GM19455 (cell line): ENCODE measurements at regions not wholly inside any gene's neighbourhood (a gene's known extent, or its start where the extent isn't known, plus 50 kb on each side); places are given as distances from the start of the nearest gene placed in this dataset.
"Not testable (repeated sequence)": the region's sequence is repeated elsewhere in the genome, so short reads cannot be mapped to it uniquely, and the experiment has no call there.

ENCODE experiments used
- ATAC-seq: cut with Tn5 transposase; IDR thresholded peaks from one replicate; pipeline ENCODE4 v1.9.1; 2021; ENCODE audit not compliant: unreplicated experiment

DNA sequence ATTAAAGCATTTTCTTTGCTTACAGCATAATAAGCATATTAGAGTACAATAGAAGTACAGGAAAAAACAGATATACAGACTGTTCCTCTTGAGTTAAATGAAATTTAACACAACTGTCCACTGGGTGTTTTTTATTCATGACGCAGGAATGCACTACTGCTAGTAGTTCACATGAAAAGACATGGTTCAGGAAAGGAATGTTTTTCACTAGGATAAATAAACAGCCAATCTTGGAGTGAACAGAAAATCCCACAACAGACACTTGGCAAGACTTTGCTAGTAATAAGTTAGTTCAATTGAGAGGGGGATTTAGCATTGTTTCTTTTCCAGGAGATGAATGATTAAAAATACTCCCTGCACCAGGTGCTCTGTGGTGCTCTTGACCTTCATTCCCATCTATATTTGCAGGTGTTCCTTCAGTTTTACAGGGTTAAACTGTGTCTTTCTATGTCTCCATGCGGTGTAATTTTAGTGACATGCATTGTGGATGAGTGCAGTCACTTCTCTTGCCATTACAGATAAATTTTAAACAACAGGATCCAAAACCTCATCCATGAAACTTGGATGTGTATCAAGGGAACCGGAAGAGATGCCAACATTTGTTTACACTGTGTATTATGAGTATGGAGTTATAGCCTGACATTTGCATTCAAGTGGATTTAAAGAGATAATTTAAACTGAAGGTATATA is 796.6 kb downstream of the DSC3 start:
- no peak for ATAC-seq

DNA sequence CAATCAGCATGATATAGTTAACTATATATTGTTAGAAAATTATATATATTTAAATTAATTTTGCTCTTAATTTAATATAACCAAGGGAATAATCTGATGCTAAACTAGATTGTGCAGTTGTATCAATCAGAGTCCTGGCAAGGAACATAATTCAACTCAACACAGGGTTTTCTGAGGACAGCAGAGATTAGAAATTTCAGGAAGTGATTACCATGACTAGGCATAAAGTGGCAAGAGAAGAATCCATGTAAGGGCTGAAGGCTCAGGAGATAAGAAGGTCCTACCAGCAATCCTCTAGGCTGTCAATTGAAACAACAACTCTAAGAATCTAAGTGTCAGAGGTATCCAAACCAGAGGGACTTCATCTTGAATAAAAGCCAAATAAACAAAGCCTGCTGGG is 807.8 kb downstream of the DSC3 start:
- no peak for ATAC-seq

DNA sequence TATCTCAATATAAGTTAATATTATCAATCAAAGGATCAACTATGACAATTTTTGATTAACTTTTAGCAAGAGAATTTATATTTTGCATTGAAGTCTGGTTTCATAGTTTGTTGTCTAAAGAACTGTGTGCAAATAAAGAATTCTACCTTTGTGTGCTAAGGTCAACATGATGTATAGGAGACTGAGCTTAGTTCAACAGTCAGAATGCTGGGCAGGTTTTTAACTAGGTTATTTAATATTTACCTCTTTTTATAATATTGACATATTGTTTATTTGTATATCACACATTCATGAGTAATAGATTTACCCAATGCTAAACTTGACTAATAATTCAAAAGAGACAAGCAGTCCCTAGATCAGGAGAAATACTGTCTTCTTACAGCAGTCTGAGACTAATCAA is 831.4 kb downstream of the DSC3 start:
- no peak for ATAC-seq

DNA sequence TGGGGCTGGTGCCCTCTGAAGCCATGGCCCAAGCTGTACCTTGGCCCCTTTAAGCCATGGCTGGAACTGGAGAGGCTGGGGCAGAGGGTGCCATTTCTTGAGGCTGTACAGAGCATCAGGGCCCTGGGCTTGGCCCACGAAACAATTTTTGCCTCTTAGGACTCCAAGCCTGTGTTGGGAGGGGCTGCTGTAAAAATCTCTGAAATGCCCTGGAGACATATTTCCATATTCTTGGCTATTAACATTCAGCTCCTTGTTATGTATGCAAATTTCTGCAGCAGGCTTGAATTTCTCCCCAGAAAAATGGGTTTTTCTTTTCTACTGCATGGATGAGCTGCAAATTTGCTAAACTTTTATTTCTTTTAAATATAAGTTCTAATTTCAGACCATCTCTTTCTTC is 834.0 kb downstream of the DSC3 start:
- ATAC-seq, result no peak

DNA sequence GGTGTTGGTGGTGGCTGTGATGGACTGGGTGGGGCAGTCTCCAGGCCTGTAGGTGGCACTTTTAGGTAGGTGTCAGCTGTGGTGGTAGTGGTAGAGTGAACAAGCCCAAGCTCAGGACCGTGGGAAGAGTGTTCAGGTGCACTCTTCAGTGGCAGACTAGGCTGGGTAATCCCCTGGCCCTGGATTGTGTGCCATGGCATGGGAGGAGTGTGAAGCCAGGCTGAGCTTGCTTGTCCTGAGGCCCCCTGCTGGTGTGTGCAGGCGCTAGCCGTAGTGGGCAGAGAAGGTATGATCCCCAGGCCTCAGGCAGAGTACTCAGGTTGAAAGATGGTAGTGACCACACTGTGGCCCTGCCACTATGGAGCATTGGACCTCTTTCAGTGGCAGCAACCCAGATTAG is 850.3 kb downstream of the DSC3 start:
- no peak for ATAC-seq

DNA sequence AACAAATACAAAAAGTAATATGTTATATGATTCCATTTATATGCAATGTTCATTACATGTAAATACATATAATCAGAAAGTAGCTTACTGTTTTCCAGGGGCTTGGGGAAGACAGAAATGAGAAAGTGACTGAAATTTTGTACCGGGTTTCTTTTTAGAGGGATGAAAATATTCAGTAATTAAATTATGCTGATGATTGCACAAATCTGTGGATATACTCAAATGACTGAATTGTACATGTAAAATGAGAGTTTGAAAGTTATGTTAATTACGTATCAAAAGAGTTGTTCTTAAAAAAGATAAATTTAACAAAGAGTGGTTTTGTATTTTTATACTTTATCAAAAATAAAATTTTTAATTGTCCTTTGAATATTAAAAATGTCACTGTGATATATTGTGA is 856.3 kb downstream of the DSC3 start:
- no peak for ATAC-seq

DNA sequence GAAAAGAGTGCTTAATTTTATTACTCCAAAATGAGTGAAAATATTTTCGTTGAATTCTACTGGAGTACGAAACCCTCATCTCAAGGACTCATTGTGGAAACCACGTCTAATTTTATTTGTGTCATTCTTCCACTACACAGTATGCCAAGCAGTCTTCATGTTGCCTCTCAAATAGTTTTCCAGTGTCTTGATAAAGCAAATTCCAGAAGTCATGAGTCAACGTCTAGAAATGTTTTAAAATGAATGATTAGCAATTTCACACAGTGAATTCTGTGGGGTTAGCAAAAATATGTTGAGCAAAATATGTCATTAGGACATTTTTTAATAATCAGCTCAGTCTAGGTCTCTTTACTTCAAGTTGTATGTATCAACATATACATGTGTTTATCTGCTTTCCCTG is 865.5 kb downstream of the DSC3 start:
- ATAC-seq, result no peak

DNA sequence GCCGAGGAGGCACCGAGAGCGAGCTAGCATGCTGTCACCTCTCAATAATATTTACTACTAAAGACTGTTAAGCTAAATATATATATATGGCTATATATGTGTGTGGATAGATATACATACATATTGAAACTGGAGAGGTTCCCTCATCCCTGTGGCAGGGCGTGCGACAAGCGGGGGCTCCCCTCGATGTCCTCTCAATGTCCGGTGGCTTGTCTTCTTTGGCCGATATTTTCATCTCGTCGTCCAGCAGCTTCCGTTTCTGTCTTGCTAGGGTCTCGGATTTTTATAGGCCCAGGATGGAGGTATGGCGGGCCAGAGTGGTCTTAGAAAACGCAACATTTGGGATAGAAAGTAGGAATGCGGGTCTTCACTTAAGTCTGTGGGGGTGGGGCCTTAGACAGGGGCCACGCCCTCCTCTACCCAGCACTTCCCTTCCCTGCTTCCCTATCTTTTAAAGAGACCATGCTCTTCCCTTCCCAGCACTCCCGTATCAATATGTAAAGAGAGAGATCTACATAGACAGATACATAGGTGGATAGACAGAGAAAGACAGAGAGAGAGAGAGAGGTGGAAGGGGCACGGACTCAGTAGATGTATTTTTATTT is 866.8 kb downstream of the DSC3 start:
- no peak for ATAC-seq

DNA sequence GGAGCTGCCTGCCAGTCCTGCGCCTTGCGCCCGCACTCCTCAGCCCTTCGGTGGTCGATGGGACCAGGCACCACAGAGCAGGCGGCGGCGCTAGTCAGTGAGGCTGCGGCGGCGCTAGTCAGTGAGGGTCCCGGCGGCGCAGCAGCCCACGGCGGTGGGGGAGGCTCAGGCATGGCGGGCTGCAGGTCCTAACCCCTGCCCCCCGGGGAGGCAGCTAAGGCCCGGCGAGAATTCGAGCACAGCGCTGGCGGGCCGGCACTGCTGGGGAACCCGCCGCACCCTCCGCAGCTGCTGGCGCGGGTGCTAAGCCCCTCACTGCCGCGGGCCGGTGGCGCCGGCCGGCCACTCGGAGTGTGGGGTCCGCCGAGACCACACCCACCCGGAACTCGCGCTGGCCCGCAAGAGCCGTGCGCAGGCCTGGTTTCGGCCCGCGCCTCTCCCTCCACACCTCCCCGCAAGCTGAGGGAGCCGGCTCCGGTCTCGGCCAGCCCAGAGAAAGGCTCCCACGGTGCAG is 867.4 kb downstream of the DSC3 start:
- no peak for ATAC-seq

DNA sequence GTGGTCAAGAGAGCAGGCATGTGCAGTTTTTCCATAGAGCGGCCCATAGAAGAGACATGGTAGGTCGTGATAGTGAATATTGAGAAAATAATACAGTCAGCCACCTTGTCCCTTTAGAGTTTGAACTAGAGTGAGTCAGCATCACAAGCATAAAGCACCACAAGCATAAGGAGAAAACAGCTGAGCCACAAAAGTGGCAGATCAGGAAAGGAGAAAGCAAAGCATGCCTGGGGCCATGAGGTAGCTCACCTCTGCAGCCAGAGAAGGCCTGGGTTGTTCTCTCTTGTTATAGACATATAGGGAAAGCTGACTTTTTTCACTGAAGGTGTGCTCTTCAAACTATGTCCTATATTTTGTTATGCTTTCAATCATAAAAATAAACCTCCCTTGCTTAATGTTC is 879.0 kb downstream of the DSC3 start:
- ATAC-seq, result no peak

DNA sequence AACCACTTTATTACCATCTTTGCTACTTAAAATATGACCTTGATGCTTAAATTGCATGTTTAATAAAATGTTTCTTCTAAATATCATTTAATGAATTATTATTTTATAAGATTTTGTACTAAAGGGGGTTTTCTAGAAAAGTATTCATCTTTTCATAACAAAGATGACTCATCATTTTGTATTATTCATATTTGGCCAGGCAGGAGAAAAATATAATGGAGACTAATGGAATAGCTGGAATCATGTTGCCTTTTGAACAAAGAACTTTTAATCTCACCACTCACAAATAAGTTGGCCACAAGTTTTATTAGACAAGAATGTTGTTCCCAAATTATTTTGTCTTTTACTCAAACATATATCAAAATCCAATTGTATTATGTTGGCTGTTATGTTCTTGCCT is 882.4 kb downstream of the DSC3 start:
- ATAC-seq, result no peak

DNA sequence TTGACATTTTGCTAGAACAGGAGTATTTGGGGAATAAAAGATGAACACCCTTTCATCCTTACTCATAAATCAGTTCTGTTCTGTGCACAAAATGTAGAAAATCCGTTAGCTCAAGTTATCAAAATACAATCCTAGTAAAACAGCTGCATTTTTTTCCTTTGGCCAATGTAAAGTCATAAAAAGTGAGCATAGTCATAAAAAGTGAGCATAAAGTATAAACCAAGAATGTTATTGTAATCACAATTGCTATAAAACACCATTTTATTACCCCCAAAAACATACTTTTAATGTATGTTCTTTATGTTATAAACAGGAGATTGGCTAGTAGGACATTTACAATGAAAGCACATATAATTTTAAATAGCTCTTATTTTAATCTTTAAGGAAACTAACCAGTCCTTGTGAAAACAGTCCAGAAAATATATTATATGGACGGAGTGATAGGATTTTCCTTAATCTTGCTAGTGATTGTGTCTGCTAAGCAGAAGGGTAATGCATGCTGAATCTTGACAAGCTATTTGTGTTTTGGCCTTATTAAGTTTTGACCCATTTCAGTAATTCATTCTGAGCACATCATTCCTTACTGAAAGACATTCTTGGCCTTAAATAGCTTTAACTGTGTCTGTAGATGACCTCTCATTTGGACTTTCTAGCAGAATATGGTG is 891.8 kb downstream of the DSC3 start:
- ATAC-seq, result no peak

DNA sequence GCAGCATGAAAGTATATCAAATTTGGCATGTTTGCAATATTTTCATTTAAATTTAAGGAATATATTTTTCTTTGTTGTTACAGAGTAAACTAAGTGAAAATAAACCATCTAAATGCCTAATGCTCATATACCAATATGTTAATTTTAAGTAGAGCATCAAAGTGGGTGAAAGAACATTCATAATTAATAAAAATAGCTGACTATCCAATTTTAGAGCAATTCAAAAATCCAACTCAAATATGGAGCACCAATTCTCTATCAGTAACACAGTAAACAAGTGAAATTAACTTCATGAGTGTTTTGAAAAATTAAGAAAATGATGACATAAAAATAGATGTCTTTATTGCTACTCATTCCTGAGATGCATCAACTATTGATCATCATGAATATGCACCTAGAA is 893.0 kb downstream of the DSC3 start:
- no peak for ATAC-seq

DNA sequence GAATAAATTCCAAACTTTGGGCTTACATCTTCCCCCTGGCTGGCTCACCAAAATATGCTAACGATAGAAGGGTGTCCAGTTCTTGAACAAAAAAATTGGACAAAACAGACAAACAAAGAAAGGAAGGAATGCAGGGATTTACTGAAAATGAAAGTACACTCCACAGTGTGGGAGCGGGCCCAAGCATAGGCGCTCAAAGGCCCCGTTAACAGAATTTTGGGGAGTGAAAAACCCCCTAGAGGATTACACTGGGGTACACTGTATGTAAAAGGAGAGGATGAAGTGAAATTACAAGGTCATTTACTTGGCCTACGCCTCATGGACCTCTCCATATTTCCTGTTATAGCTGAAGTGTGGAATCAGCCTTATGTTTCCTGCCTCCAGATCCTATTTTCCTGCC is 899.7 kb downstream of the DSC3 start:
- no peak for ATAC-seq

DNA sequence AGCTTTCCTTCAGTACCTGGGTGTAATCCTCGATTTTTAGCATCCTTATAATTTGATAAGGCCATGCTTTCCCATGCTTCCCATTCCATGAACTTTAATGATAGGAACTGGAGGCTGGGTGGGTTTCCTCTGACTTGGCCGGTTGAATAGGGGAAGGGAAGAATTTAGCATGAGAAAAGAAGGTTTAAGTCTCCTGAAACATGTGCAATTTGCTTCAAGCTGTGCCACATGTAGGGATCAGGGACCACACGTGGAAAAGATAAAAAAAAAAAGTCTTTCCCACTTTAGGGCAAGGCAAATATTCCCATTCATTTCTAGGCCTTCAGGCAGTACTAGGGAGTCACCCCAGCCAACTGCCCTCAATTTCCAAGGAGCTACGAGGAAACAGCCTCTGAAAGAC is 900.3 kb downstream of the DSC3 start:
- ATAC-seq, result no peak

DNA sequence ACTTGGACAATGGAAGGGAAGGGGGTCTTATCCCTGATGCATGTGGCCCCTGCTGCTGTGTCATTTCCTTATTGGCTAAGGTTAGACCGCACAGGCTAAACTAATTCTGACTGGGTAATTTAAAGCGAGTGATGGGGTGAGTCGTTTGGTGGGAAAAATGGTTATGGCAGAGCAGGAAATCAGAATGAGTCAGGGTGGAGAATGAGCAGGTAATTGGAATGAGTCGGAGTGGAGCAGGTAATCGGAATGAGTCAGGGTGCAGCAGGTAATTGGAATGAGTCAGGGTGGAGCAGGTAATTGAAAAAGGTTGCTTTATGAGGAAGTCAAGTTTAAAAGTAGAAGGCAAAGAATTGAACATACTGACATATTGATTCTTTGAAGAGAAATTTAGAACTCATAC is 901.0 kb downstream of the DSC3 start:
- not testable (repeated sequence) for ATAC-seq

DNA sequence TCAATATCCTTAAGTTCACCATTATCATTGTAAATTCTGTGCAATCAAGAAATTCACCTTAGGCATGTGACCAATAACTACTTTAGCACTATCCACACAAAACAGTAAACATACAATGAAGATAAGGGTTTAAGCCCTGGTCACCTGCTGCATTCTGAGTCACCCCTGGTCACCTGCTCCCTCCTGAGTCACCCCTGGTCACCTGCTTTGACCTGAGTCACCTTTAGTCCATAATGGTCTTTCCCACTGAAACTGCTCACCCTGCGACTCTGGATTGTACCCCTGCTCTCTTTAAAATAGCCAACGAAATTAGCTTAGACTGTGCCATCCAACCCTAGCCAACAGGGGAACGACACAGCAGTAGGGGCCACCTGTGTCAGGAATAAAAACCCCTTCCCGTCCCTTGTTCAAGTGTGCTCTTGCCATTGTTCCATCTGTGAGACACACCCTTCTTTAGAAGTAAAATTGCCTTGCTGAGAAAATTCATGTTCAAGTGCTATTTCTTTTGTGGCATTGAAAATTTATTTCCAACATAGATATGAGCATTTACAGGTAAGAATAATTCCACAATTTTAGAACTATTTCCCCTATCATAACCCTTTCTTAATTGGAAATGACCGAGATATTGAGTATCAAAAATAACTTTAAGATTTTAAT is 902.8 kb downstream of the DSC3 start:
- no peak for ATAC-seq

DNA sequence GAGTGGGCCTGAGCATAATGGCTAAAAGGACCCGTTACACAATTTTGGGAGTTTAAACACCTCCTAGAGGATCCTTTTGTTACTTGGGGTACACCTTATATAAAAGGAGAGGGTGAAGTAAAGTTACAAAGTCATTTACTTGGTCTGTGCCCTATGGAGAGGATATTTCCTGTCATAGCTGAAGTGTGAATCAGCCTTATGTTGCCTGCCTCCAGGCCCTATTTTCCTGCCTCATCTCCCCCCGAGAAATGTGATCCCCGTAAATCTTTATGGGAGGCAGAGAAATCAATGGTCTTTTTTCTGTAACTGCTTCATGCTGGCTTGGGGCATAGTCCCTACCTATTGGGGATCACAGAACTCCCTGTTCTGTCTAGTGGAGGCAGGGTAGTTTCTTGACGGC is 906.6 kb downstream of the DSC3 start:
- ATAC-seq, result no peak

DNA sequence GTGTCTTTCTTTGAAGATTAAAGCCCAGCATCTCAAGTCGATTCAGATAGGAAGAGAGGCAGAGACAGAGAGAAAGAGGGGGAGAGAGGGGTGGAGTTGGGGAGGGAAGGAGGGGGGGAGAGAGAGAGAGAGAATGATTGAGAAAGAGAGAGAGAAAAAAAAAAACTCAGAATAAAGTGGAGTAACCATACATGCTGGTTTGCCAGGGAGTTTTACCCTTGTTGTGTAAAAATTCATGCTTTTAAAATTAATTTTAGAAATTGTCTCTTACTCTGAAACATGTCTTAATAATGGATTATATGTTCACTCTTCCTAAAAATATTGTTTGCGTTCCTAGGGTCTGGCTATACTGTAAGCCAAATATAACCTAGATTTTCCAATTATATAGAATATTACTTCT is 908.5 kb downstream of the DSC3 start:
- no peak for ATAC-seq

DNA sequence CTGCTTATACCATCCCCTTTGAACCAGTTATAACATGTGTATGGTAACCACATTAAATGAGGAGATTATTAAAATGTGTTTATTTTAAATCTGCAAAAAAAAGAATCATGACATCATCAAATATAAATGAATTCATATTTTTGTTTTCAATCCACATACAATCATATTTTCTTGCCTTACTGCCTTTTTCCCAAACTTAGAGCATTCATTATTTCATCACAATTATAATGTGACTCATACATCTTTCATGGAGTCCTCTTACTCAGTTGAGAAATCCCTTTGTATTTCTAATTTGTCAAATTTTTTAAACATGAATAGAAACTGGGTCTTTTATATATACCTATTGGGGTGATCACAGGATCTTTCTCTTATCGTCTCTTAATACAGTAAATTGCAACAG is 909.6 kb downstream of the DSC3 start:
- ATAC-seq, result no peak

DNA sequence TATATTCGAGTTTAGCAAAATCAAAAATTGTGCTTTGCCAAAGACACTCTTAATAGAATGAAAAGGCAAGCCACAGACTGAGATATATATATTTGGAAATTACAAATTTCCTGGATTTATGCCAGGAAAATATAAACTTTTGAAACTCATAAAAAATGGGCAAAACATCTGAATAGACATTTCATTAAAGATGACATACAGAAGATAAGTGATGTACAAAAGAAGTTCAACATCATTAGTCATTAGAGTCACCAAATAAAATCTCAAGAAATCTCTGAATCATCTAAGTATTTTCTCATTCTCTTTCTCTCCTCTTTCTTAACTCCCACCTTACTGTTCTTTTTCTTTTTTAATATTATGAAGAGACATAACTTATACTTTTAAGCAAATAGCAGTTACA is 921.1 kb downstream of the DSC3 start:
- ATAC-seq, result no peak

DNA sequence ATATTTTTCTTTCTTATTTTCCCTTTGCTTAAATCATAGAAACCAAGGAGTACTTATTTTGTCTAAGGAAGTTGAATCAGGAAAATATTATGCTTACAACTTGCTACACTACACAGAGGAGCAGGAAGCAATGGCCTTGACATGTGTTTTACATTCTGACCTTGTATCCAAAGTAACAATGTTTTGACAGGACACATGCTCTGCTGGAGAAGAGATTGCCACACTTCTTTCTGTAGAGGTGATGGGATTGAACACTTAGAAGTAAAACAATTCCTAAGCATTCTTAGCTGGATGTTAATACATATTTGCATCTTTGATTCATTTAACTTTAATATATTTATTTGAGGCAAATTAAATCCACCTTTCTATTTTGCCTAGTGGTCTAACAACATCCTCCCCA is 929.1 kb downstream of the DSC3 start:
- no peak for ATAC-seq
